Right ventricle myocardium inferior (tissue), 1 donor: ENCODE measurements at regions not wholly inside any gene's neighbourhood (a gene's known extent, or its start where the extent isn't known, plus 50 kb on each side); places are given as distances from the start of the nearest gene placed in this dataset.

Experiments
- ATAC-seq: fragments of 200-7000 bp; cut with Tn5 transposase; one replicate; pipeline ENCODE4 v1.9.1; 2020; ENCODE audit warnings: mild to moderate bottlenecking, moderate library complexity
- DNase-seq: peaks from one replicate; pipeline ENCODE4 v3.0.0; 2021; ENCODE audit errors: missing footprints
- intact Hi-C: fragments of 100-400 bp; cut with DNase I; formaldehyde crosslinking; loops from one replicate; pipeline ENCODE4 v1.11.0; 2022
- donor health status: DM: no; HTN: yes; CAD: no; lungs with severe emphysema.

GRCh38 chr17:34782271-34782670, 179.0 kb downstream of the CCT6B start:
- DNase-seq (no peak), ATAC-seq (no peak)
- intact Hi-C loops, result no loop called here

DNA sequence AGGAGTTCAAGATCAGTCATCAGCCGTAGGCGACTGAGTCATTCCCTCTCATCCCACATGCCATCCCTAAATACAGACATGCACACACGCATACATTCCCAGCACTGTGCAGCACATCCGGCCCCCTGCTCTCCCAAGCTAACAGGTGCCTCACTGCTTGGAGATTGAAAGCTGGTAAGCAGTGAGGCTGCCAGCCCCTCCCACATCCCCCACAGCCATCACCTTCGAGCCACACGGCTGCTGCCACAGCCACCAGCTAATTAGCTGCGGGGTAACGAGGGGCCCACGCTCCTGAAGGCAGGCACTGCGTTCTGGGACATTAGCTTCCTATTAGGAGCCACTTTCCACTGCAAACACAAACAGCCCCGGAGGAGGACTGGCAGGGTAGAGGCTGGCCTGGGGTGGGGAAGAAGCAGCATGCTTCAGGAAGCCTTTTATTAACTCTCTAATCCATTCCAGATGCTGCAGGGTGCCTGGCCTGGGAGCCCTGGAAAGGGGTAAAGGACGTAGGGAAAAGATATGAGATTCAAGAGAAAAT, 179.6 kb downstream of the CCT6B start:
- DNase-seq, result no peak
- intact Hi-C loops, result no loop called here
- no peak for ATAC-seq

GRCh38 chr17:34781071-34781470, 180.2 kb downstream of the CCT6B start:
- ATAC-seq, result no peak
- intact Hi-C loops, result no loop called here
- DNase-seq, result no peak

DNA sequence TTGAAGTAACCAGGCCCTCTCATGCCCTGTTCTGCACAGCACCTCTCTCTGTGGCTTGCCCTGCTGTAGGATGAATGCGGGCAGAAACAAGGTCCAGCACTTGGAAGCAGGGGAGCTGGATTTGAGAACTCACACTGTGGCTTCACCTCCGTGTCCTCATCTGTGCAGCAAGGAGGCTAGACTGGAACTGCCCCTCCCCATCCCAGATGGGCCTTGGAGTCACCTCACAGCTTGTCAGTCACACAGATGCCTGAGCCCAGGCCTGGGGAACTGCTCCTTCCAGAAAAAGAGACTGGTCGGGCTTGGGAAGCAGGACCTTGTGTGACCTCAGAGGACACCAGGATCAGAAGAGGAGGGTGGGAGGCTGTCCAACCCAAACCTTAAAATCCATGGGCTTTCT, 180.8 kb downstream of the CCT6B start:
- intact Hi-C loops, result no loop called here
- DNase-seq, result no peak
- ATAC-seq, result no peak

DNA sequence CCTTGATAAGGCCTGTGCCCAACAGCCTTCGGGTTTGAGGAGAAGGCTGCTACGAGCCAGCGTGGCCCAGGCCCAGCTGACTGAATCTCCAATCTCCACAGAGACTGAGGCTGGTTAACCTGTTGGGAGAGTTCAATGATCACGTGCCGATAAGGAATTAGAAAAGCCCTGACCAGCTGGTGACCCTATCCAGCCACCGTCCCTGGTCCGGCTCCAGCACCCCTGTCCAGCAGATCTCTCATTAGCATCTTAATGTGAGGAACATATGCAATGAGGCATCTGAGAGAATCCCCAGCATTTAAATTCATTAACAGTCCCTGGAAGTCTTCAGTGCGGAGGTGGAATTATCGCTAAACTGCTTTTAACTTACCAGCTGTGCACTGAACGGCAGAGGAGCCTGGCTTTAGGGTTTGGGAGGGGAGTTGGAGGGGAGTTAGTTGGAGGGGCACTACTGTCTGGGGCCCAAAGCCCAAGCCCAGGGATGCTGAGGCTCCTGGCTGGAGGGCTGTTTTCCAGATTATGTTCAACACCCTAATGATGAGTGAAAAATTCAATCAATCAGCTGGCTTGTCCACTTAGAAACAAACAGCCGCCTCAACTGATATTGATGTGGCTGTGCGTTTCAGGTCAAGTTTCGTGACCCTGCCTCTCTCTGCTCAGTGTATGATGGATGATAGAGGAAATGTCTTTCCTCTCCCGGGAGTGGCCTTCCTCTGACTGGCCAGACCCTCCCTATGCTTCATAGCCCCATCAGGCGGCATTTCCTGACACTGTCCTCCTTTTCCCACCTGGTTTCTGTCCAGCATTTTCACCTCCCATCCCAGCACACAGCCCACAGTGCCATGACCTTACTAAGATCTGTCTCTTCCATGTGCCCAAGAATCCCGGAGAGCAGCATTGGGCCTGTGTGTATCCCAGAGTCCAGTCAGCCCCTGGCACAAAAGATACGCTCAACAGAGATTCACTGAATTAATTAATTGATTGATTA, 184.5 kb downstream of the CCT6B start:
- DNase-seq (no peak), ATAC-seq (no peak)
- intact Hi-C loops, result no loop called here

DNA sequence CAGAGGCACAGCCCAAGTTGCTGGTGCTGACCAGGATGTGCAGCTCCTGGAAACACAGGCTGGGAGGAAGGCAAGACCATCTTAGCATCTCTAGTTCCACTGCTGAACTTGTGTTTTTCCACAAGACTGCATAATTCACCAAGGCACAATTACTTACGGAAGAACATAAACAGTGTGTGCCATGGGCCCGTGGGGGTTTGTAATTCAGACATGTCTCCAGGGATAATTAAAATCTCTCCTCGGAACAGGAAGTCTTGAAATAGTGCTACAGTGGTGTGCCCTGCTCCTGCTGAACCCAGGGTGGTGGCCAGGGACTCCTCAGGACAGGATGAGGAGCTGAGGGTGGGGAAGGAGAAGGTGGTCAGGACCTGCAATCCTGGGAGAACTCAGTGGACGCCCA, 188.2 kb downstream of the CCT6B start:
- DNase-seq (no peak), ATAC-seq (no peak)
- intact Hi-C loops, result no loop called here

- ATAC-seq (no peak), DNase-seq (no peak)
- intact Hi-C loops, result no loop called here
Measured at GRCh38 chr17:34771891-34772290, 189.4 kb downstream of the CCT6B start.

- intact Hi-C loops, result no loop called here
- ATAC-seq (no peak), DNase-seq (no peak)
Measured at GRCh38 chr17:34770586-34770985, 190.7 kb downstream of the CCT6B start.

- DNase-seq (no peak), ATAC-seq (no peak)
- intact Hi-C loops, result no loop called here
Measured at GRCh38 chr17:34769899-34770298, 190.5 kb downstream of the TMEM132E start.

GRCh38 chr17:34769049-34769448, 189.7 kb downstream of the TMEM132E start:
- DNase-seq (no peak), ATAC-seq (peak; percentile 54)
- intact Hi-C loops, result no loop called here

DNA sequence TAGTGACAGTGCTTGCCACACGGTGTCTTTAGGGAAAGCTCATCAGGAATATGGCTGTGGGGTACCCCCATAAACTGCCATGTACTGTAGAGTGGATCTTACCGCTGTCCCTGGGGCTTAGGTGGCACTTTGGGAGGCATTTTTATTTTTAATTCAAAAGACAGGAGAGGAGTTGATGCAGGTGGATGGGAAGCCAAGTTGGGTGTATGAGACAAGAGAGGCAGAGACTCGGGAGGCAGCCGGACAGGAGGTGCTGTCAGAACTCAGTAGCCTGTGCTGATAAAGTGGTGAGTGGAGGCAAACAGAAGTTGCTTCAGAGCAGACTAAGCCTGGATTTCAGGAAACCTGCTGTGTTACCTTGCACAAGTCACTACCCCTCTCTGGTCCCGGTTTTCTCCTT, 185.9 kb downstream of the TMEM132E start:
- DNase-seq, result no peak
- intact Hi-C loops, result no loop called here
- no peak for ATAC-seq

- ATAC-seq, result no peak
- intact Hi-C loops, result no loop called here
Measured at GRCh38 chr17:34764716-34765115, 185.3 kb downstream of the TMEM132E start.

GRCh38 chr17:34763728-34764665, 184.6 kb downstream of the TMEM132E start:
- no peak for DNase-seq
- no peak for ATAC-seq
- intact Hi-C loops, result no loop called here

More at GRCh38 chr17:34764716-34765115, 185.3 kb downstream of the TMEM132E start:
- DNase-seq, result no peak

- DNase-seq (no peak), ATAC-seq (no peak)
- intact Hi-C loops, result no loop called here
Measured at GRCh38 chr17:34762078-34762477, 182.7 kb downstream of the TMEM132E start.

- DNase-seq (no peak), ATAC-seq (no peak)
- intact Hi-C loops, result no loop called here
Measured at GRCh38 chr17:34761646-34762045, 182.3 kb downstream of the TMEM132E start.

DNA sequence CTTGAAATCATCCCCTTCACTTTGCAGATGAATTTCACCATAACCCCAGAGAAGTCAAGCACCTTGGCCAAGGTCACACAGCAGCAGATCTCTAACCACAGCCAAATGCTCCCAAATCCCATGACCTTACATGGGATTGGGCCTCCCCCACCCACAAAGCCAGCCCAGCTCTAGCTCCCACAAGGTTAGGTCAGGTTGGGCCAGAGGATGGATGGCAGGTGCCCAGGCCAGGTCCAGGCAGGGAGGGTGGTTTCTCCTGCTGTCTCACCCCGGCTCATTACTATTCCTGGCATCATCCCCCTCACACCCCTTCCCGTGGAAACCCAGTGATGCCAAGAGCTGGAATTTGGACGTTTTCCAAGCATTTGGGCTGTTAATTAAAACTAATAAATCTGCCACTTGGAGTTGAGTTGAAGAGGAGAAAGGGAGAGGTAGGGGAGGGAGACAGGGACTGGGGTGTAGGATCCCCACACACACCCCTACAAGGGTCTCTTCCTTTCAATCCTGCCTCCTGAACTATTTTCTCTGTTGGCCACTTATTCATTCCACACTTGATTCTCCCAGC, 181.6 kb downstream of the TMEM132E start:
- intact Hi-C loops, result no loop called here
- no peak for DNase-seq
- ATAC-seq, result no peak

- DNase-seq (no peak), ATAC-seq (no peak)
- intact Hi-C loops, result no loop called here
Measured at GRCh38 chr17:34758718-34759117, 179.3 kb downstream of the TMEM132E start.

DNA sequence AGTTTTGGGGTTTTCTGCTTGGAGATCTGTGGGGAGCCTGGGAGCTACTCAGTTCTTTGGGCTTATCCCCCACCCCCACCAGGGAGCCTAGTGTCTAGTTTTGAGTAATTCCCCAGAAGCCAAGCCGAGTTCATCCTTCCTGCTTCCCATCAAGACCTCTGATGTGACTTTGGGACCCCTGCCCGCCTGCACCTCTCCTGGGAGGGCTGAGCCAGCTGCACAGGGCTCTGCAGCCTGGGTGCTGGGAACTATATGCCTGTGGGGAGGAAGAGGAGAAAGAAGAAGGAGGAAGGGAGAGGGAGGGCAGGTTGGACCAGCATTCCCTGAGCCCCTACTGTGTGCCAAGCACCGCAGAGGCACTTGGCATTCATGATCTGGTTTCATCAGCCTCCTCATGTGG, 178.9 kb downstream of the TMEM132E start:
- no peak for DNase-seq
- intact Hi-C loops, result no loop called here
- ATAC-seq, result no peak

DNA sequence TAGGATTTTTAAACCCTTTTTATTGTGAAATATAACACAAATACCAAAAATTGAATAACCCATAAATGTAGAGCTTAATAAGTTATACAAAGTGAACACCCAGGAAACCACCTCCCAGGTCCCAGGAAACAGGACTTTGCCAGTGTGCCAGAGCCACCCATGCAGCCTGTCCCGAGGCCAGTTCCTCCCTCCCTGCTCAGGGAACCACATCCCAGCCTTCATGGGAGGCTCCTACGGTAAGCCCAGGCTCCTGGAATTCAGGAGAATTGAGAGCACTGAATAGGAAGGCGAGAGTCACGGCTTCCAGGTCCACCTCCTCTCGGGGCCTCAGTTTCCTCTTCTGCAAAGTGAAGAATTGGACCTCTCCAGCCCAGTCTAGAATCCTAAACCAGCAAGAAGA, 178.2 kb downstream of the TMEM132E start:
- ATAC-seq (no peak), DNase-seq (no peak)
- intact Hi-C loops, result no loop called here
